ENCODE measurements at regions not wholly inside any gene's neighbourhood (a gene's known extent, or its start where the extent isn't known, plus 50 kb on each side); places are given as distances from the start of the nearest gene placed in this dataset.

- H3K27ac ChIP-seq (ENCODE audit: extremely low read length, insufficient read depth, low read length): no peak overlapping the region
- in situ Hi-C loops (cut with HindIII; ENCODE audit: extremely low pct_ligation_motif_present, low pct_unique_long_range_greater_than_20kb) (loop anchor here (10.0 to 25.0 kb wide), 2 partner anchors 953 to 1145 kb away; no protein-coding TSS in a partner anchor), intact Hi-C loops (cut with micrococcal nuclease; ENCODE audit: unreplicated experiment) (loop anchor here (1.0 to 5.0 kb wide), 4 partner anchors 100 to 1095 kb away; no protein-coding TSS in a partner anchor)
- no peaks in the 10 kb centered on the region for H3K36me3 ChIP-seq (replicated peaks in 1 of 2; ENCODE audit: control insufficient read depth in 1 of 2, insufficient read depth in 2 of 2, low read length in 2 of 2)
- TF ChIP-seq SP4 (CRISPR knock-in tag; IDR thresholded peaks at IDR 0.05) (no peak), RAD21 (CRISPR knock-in tag; IDR thresholded peaks at IDR 0.05) (peak; percentile 47; the same call in 1 of the 2 replicates), ZNF33B (CRISPR knock-in tag; IDR thresholded peaks at IDR 0.05) (no peak), NCOA5 (CRISPR knock-in tag; IDR thresholded peaks at IDR 0.05) (no peak), SNAPC5 (CRISPR knock-in tag; IDR thresholded peaks at IDR 0.05; ENCODE audit: borderline replicate concordance) (no peak), STAG1 (CRISPR knock-in tag; IDR thresholded peaks at IDR 0.05) (peak; percentile 84), ZNF24 (IDR thresholded peaks at IDR 0.05) (no peak), CTCF (CRISPR knock-in tag; IDR thresholded peaks at IDR 0.05) (peak; percentile 69), SMC3 (IDR thresholded peaks at IDR 0.05; ENCODE audit: low read length) (peak; percentile 72), NFIB (CRISPR knock-in tag; IDR thresholded peaks at IDR 0.05; ENCODE audit: borderline replicate concordance) (no peak), THAP7 (CRISPR knock-in tag; IDR thresholded peaks at IDR 0.05) (no peak), ZNF687 (CRISPR knock-in tag; IDR thresholded peaks at IDR 0.05) (no peak)
- ChIA-PET POLR2A (interaction anchor here (2.2 kb wide), 1 partner anchor 950 kb away, joined by 5 read pairs; no protein-coding TSS in a partner anchor), CTCF (ENCODE audit: low intra/inter-chr PET ratio, low total read pairs) (interaction anchor here (1.7 to 1.9 kb wide), 2 partner anchors 789 to 1095 kb away, joined by 5 to 7 read pairs; no protein-coding TSS in a partner anchor)
- H2AFZ ChIP-seq (ENCODE audit: low read length): no peak overlapping the region
- H3K9me3 ChIP-seq (ENCODE audit: low read length): no peaks in the 10 kb centered on the region
- H3K4me2 ChIP-seq (ENCODE audit: low read depth, low read length): no peak overlapping the region
- H3K9ac ChIP-seq (ENCODE audit: insufficient read depth, low read depth, low read length): no peak overlapping the region
- DNase-seq (ENCODE audit: low spot score): peak; percentile 50
- peak; percentile 50; the same call in 1 of the 3 replicates for ATAC-seq
- no peak overlapping the region for H3K4me3 ChIP-seq (replicated peaks in 1 of 3; ENCODE audit: insufficient read depth in 1 of 3, low read depth in 2 of 3, low read length in 3 of 3)
- H3K27me3 ChIP-seq (ENCODE audit: control insufficient read depth in 1 of 2, insufficient read depth in 2 of 2, low read length in 2 of 2): no peaks in the 10 kb centered on the region
- no peaks in the 10 kb centered on the region for H3K4me1 ChIP-seq (ENCODE audit: insufficient read depth, low read length)
- no peaks in the 10 kb centered on the region for H4K20me1 ChIP-seq (ENCODE audit: insufficient read depth, low read length)
- no TSS peak for BruUV-seq (replicated peaks)
- no peaks in the 10 kb centered on the region for H3K79me2 ChIP-seq (ENCODE audit: insufficient read depth, low read length)
- FAIRE-seq: peak; percentile 18
- WGBS (ENCODE audit: low lambda C conversion rate): 84% methylated on average over 2 of the region's 2 CpGs
These were observed 220.0 kb downstream of the SETD4 start for GRCh38 chr21:35840197-35840799.

All from HepG2 (cell line).